K562 (cell line): ENCODE measurements at regions not wholly inside any gene's neighbourhood (a gene's known extent, or its start where the extent isn't known, plus 50 kb on each side); places are given as distances from the start of the nearest gene placed in this dataset.

Experiments used
- ATAC-seq: fragments of 200-7000 bp; cut with Tn5 transposase; 3 replicates; pipeline ENCODE4 v1.9.1; 2020; ENCODE audit warnings: moderate library complexity
- BruUV-seq: library from RNA; stranded (reverse); fragments of 400-500 nt; replicated peaks from 2 replicates; lab custom pipeline; 2021; lab: Mats Ljungman, UMichigan
- CTCF ChIA-PET: fragments of 300-600 bp; formaldehyde crosslinking; extraction: SDS; loops from one replicate; lab custom pipeline; 2021; ENCODE audit warnings: low intra/inter-chr PET ratio; lab: Yijun Ruan, JAX
- POLR2A ChIA-PET: fragments of 300-600, 350-650 bp; sonication (Branson Sonifier 250); formaldehyde crosslinking; extraction: SDS; loops from one replicate; lab custom pipeline; 2021; ENCODE audit warnings: antibody characterized with exemption, inconsistent platforms; lab: Yijun Ruan, JAX
- DNase-seq, 4 experiments: peaks; one replicate each; pipeline versions ENCODE4 v3.0.0 to v3.0.0-alpha.2; 2011 to 2018; ENCODE audit warnings: low spot score in 3 of 4, mixed read lengths in 3 of 4; ENCODE audit errors: extremely low read depth in 1 of 4
- FAIRE-seq: peaks from 2 replicates; lab custom pipeline; 2011; peaks lifted over from hg19 to GRCh38; lab: Jason Lieb, UNC
- H2AFZ ChIP-seq: 2 replicates; pipeline ENCODE4 v1.6.0; 2011; ENCODE audit warnings: low read depth, low read length, control low read depth, inconsistent platforms
- H3K27ac ChIP-seq: fragments of 200-600 bp; 3 replicates; pipeline ENCODE4 v1.8.0; 2011; ENCODE audit warnings: low read depth, mild to moderate bottlenecking, control low read depth, inconsistent platforms, low read length, moderate library complexity, mixed read lengths; ENCODE audit errors: extremely low read depth
- H3K27me3 ChIP-seq, 2 experiments: fragments of 300-600 bp in 1 of 2; 2 replicates in 1 of 2; 3 replicates in 1 of 2; pipeline versions ENCODE4 v1.6.0 to v1.8.0; 2011; ENCODE audit warnings: inconsistent platforms in 2 of 2, low read length in 2 of 2, mild to moderate bottlenecking in 1 of 2, mixed read lengths in 1 of 2, moderate library complexity in 1 of 2; ENCODE audit not compliant: control insufficient read depth in 2 of 2, insufficient read depth in 2 of 2
- H3K36me3 ChIP-seq: fragments of 300-600 bp; 3 replicates; pipeline ENCODE4 v1.8.0; 2011; ENCODE audit warnings: mild to moderate bottlenecking, low read length, inconsistent platforms; ENCODE audit not compliant: control insufficient read depth, insufficient read depth
- H3K4me1 ChIP-seq, 2 experiments: fragments of 200-600 bp in 1 of 2; replicated peaks in 1 of 2; 2 replicates in 1 of 2; 3 replicates in 1 of 2; pipeline versions ENCODE4 v1.5.1 to v1.8.0; 2011; ENCODE audit warnings: inconsistent platforms in 2 of 2, low read length in 2 of 2, mild to moderate bottlenecking in 1 of 2, mixed read lengths in 1 of 2, moderate library complexity in 1 of 2; ENCODE audit not compliant: control insufficient read depth in 2 of 2, insufficient read depth in 2 of 2
- H3K4me2 ChIP-seq: 2 replicates; pipeline ENCODE4 v1.6.1; 2011; ENCODE audit warnings: low read length, control low read depth, inconsistent platforms, mixed read lengths; ENCODE audit not compliant: insufficient read depth
- H3K4me3 ChIP-seq: fragments of 200-600 bp; sonication (generic), shearing (Covaris generic); 2 replicates; pipeline ENCODE4 v1.5.1; 2016; ENCODE audit warnings: control low read depth, inconsistent platforms
- H3K79me2 ChIP-seq: fragments of 200-600 bp; 3 replicates; pipeline ENCODE4 v1.8.0; 2011; ENCODE audit warnings: low read length, inconsistent platforms; ENCODE audit not compliant: control insufficient read depth, insufficient read depth
- H3K9ac ChIP-seq, 2 experiments: 2 replicates each; pipeline versions ENCODE4 v1.6.0 to v1.6.1; 2011; ENCODE audit warnings: low read depth in 2 of 2, low read length in 2 of 2, control low read depth in 1 of 2, inconsistent platforms in 1 of 2, mild to moderate bottlenecking in 1 of 2, mixed read lengths in 1 of 2; ENCODE audit not compliant: insufficient read depth in 1 of 2
- H3K9me1 ChIP-seq: one replicate; pipeline ENCODE4 v1.6.0; 2011; ENCODE audit warnings: inconsistent platforms, mild to moderate bottlenecking, low read length, moderate library complexity; ENCODE audit not compliant: control insufficient read depth, insufficient read depth
- H3K9me3 ChIP-seq: replicated peaks from 2 replicates; pipeline ENCODE4 v1.5.1; 2011; ENCODE audit warnings: low read depth, low read length, inconsistent platforms; ENCODE audit not compliant: control insufficient read depth, insufficient read depth
- H4K20me1 ChIP-seq: replicated peaks from 2 replicates; pipeline ENCODE4 v1.6.1; 2011; ENCODE audit warnings: low read length, inconsistent platforms, mixed read lengths; ENCODE audit not compliant: control insufficient read depth, insufficient read depth
- AFF4 ChIP-seq: sonication (generic); formaldehyde crosslinking; IDR thresholded peaks from 2 replicates; pipeline ENCODE4 v1.8.0; 2023; ENCODE audit warnings: mild to moderate bottlenecking, missing genetic modification reagents
- ASH1L ChIP-seq: fragments of 450-650 bp; IDR thresholded peaks from 2 replicates; pipeline ENCODE4 v1.6.1; 2018; ENCODE audit warnings: borderline replicate concordance, mild to moderate bottlenecking, low read depth; ENCODE audit not compliant: partially characterized antibody
- BHLHE40 ChIP-seq: IDR thresholded peaks from 2 replicates; pipeline ENCODE4 v1.6.1; 2011; ENCODE audit warnings: low read length, improper control_type of control experiment
- DMBX1 ChIP-seq: fragments of 250-450 bp; sonication (Bioruptor Pico); IDR thresholded peaks from 2 replicates; pipeline ENCODE4 v1.8.0; 2022; ENCODE audit warnings: inconsistent platforms, mild to moderate bottlenecking, moderate library complexity, borderline replicate concordance
- FOXK1 ChIP-seq: sonication (generic); formaldehyde crosslinking; IDR thresholded peaks from 2 replicates; pipeline ENCODE4 v1.8.0; 2022; ENCODE audit warnings: missing genetic modification reagents, mild to moderate bottlenecking, borderline replicate concordance
- HNRNPL ChIP-seq: fragments of 200-400 bp; formaldehyde crosslinking; IDR thresholded peaks from 2 replicates; pipeline ENCODE4 v1.6.1; 2017; ENCODE audit warnings: low read depth, mild to moderate bottlenecking, low read length
- MAFF ChIP-seq: IDR thresholded peaks from 2 replicates; pipeline ENCODE4 v1.6.1; 2012; ENCODE audit warnings: low read length, improper control_type of control experiment
- MED1 ChIP-seq: sonication (generic); formaldehyde crosslinking; IDR thresholded peaks from 2 replicates; pipeline ENCODE4 v1.8.1; 2023; ENCODE audit warnings: missing genetic modification reagents, borderline replicate concordance
- MXI1 ChIP-seq: IDR thresholded peaks from 2 replicates; pipeline ENCODE4 v1.6.1; 2011; ENCODE audit warnings: low read depth, mild to moderate bottlenecking, improper control_type of control experiment, low read length
- NUFIP1 ChIP-seq: fragments of 450-650 bp; IDR thresholded peaks from 2 replicates; pipeline ENCODE4 v1.6.1; 2018; ENCODE audit not compliant: partially characterized antibody
- POLR2A ChIP-seq: fragments of 450-650 bp; conservative IDR thresholded peaks from 2 replicates; pipeline ENCODE4 v1.6.1; 2016
- TRIM28 ChIP-seq: fragments of 450-650 bp; IDR thresholded peaks from 2 replicates; pipeline ENCODE4 v1.6.1; 2017
- ZNF140 ChIP-seq: fragments of 250-450 bp; sonication (Bioruptor Pico); IDR thresholded peaks from 2 replicates; pipeline ENCODE4 v1.8.0; 2021; ENCODE audit warnings: moderate library complexity, mild to moderate bottlenecking, inconsistent platforms
- ZNF311 ChIP-seq: fragments of 250-450 bp; sonication (Bioruptor Pico); IDR thresholded peaks from 2 replicates; pipeline ENCODE4 v1.4.0; 2020; ENCODE audit warnings: mild to moderate bottlenecking, moderate library complexity
- ZNF507 ChIP-seq: conservative IDR thresholded peaks from 2 replicates; pipeline ENCODE4 v1.6.1; 2017; ENCODE audit warnings: missing genetic modification characterization, missing compliant biosample characterization
- ZNF696 ChIP-seq: fragments of 250-450 bp; sonication (Bioruptor Pico); conservative IDR thresholded peaks from 2 replicates; pipeline ENCODE4 v1.4.0; 2020; ENCODE audit warnings: mild to moderate bottlenecking, moderate library complexity
- WGBS: fragments of 100-300 bp; shearing (Covaris generic); methylation state at CpG from one replicate; pipeline ENCODE4 v1.1.6; 2016; ENCODE audit warnings: low coverage, mixed read lengths; ENCODE audit not compliant: insufficient coverage; ENCODE audit errors: missing lambda C conversion rate; 5-methylcytosine and 5-hydroxymethylcytosine counted together
- in situ Hi-C: fragments of 300-500 bp; cut with MboI; formaldehyde crosslinking; loops from 4 replicates; pipeline ENCODE4 v1.15.0; 2018; ENCODE audit warnings: inconsistent platforms, mixed read lengths
- intact Hi-C: fragments of 100-400 bp; cut with micrococcal nuclease; formaldehyde crosslinking; loops from 2 replicates; pipeline ENCODE4 v1.14.2; 2022
- TF ChIP-seq, protein P1 (sequence below): fragments of 450-650 bp; formaldehyde crosslinking; IDR thresholded peaks from 2 replicates; pipeline ENCODE4 v1.4.0; 2020; ENCODE audit warnings: mild to moderate bottlenecking, mixed read lengths
- TF ChIP-seq, protein P2 (sequence below): IDR thresholded peaks from 2 replicates; pipeline ENCODE4 v1.6.1; 2011; ENCODE audit not compliant: insufficient read length; ENCODE audit errors: extremely low read depth

DNA sequence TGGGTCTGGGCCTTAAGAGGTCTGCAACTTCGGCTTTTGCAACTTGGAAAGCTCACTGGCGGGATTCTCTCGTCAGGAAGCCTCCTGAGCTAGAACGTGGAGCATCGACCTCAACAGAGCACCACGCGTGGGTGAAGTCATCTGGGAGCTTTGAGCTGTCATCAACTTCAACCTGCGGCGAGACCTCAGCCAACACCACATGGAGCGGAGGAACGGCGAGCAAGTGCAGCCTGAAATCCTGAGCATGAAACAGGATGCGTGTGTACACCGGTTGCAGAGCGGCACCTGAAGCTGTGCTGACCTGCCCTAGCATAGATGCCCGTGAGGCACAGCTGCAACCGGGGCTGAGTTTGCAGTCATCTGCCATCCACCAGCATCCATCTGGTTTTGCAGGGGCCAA, 295.7 kb upstream of the SHH start:
- ChIA-PET CTCF (no interaction called here), POLR2A (interaction anchor here (0.6 to 1.1 kb wide), 3 partner anchors 9 to 436 kb away, joined by 3 read pairs; no protein-coding TSS in a partner anchor)
- no peak overlapping the region for H3K27ac ChIP-seq
- no peak overlapping the region for H3K4me3 ChIP-seq
- peaks cover 19 to 59% of the 10 kb centered on the region in 2 experiments; a peak in 4 of 5 replicates for H3K27me3 ChIP-seq
- no peak overlapping the region; a peak in 1 of 4 replicates for H3K9ac ChIP-seq
- no peaks in the 10 kb centered on the region for H3K9me3 ChIP-seq
- no peak overlapping the region for H3K4me2 ChIP-seq
- no peaks in the 10 kb centered on the region for H3K36me3 ChIP-seq
- no TSS peak for BruUV-seq
- no peak for FAIRE-seq
- no peak for ATAC-seq
- 1% methylated on average over 17 of the region's 17 CpGs for WGBS
- H3K4me1 ChIP-seq = peaks cover 0 to 6% of the 10 kb centered on the region in 2 experiments; a peak in 1 of 5 replicates
- in situ Hi-C loops (no loop called here), intact Hi-C loops (no loop called here)
- H3K9me1 ChIP-seq = no peaks in the 10 kb centered on the region
- no peaks in the 10 kb centered on the region for H4K20me1 ChIP-seq
- H3K79me2 ChIP-seq = no peaks in the 10 kb centered on the region
- no peak overlapping the region for H2AFZ ChIP-seq
- DNase-seq = no peak
- TF ChIP-seq ZNF140 = no peak
- no peak for TF ChIP-seq MXI1
- no peak for TF ChIP-seq ZNF696
- TF ChIP-seq MED1 (CRISPR knock-in tag) = no peak
- TF ChIP-seq AFF4 (CRISPR knock-in tag) = no peak
- TF ChIP-seq, protein P1, sequence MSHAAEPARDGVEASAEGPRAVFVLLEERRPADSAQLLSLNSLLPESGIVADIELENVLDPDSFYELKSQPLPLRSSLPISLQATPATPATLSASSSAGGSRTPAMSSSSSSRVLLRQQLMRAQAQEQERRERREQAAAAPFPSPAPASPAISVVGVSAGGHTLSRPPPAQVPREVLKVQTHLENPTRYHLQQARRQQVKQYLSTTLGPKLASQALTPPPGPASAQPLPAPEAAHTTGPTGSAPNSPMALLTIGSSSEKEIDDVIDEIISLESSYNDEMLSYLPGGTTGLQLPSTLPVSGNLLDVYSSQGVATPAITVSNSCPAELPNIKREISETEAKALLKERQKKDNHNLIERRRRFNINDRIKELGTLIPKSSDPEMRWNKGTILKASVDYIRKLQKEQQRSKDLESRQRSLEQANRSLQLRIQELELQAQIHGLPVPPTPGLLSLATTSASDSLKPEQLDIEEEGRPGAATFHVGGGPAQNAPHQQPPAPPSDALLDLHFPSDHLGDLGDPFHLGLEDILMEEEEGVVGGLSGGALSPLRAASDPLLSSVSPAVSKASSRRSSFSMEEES (CRISPR knock-in tag) = no peak
- TF ChIP-seq BHLHE40 = no peak
- no peak for TF ChIP-seq HNRNPL
- no peak for TF ChIP-seq ZNF507 (tag)
- TF ChIP-seq NUFIP1 = no peak
- no peak for TF ChIP-seq FOXK1 (CRISPR knock-in tag)
- TF ChIP-seq DMBX1 (CRISPR knock-in tag) = no peak
- no peak for TF ChIP-seq POLR2A
- TF ChIP-seq TRIM28 = no peak
- TF ChIP-seq ASH1L = no peak
- no peak for TF ChIP-seq MAFF
- TF ChIP-seq ZNF311 = no peak
- TF ChIP-seq, protein P2, sequence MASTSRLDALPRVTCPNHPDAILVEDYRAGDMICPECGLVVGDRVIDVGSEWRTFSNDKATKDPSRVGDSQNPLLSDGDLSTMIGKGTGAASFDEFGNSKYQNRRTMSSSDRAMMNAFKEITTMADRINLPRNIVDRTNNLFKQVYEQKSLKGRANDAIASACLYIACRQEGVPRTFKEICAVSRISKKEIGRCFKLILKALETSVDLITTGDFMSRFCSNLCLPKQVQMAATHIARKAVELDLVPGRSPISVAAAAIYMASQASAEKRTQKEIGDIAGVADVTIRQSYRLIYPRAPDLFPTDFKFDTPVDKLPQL = no peak
